Gastrocnemius medialis (tissue), 4 donors: ENCODE measurements at regions not wholly inside any gene's neighbourhood (a gene's known extent, or its start where the extent isn't known, plus 50 kb on each side); places are given as distances from the start of the nearest gene placed in this dataset.

Experiments used
- ATAC-seq, 2 donors: fragments of 150-250 bp; one replicate each; pipeline ENCODE4 v1.9.1; 2016
- DNase-seq, 2 donors: peaks; one replicate each; pipeline ENCODE4 v3.0.0-alpha.2; 2019
- H3K27ac ChIP-seq, 4 donors: fragments of 200-600 bp; sonication (generic); 1 replicate in 1 of 4; 2 replicates in 3 of 4; pipeline ENCODE4 v1.5.1; 2016 to 2018; ENCODE audit warnings: mild to moderate bottlenecking in 2 of 4, moderate library complexity in 1 of 4
- H3K27me3 ChIP-seq, 3 donors: fragments of 200-600 bp; sonication (generic) in 2 of 3; 1 replicate in 1 of 3; 2 replicates in 2 of 3; pipeline versions ENCODE4 v1.5.1 to v1.6.0; 2016 to 2019; ENCODE audit warnings: mild to moderate bottlenecking in 1 of 3, moderate library complexity in 1 of 3
- H3K36me3 ChIP-seq, 2 donors: fragments of 200-600 bp; sonication (generic) in 1 of 2; one replicate each; pipeline ENCODE4 v1.5.1; 2017 to 2018
- H3K4me1 ChIP-seq, 2 donors: fragments of 200-600 bp; sonication (generic) in 1 of 2; one replicate each; pipeline ENCODE4 v1.5.1; 2016 to 2017; ENCODE audit warnings: mild to moderate bottlenecking in 2 of 2
- H3K4me3 ChIP-seq, 4 donors: fragments of 200-600 bp; sonication (generic) in 3 of 4; 1 replicate in 1 of 4; 2 replicates in 3 of 4; pipeline ENCODE4 v1.5.1; 2016 to 2019; ENCODE audit warnings: mild to moderate bottlenecking in 2 of 4
- H3K9me3 ChIP-seq, 3 donors: fragments of 200-600 bp; sonication (generic) in 2 of 3; 1 replicate in 1 of 3; 2 replicates in 2 of 3; pipeline ENCODE4 v1.5.1; 2016 to 2019
- CTCF ChIP-seq, 5 experiments: fragments of 450-650 bp in 3 of 5; fragments of 200-600 bp in 2 of 5; sonication (generic) in 2 of 5; IDR thresholded peaks in 4 of 5; conservative IDR thresholded peaks in 1 of 5; 1 replicate in 4 of 5; 2 replicates in 1 of 5; pipeline ENCODE4 v1.5.1; 2016 to 2019; ENCODE audit warnings: antibody characterized with exemption in 5 of 5, mild to moderate bottlenecking in 3 of 5, moderate library complexity in 3 of 5
- POLR2A ChIP-seq, 2 donors: fragments of 450-650 bp; IDR thresholded peaks; one replicate each; pipeline ENCODE4 v1.6.1; 2017; ENCODE audit warnings: antibody characterized with exemption in 2 of 2, mild to moderate bottlenecking in 2 of 2, moderate library complexity in 2 of 2
- in situ Hi-C, 4 donors: fragments of 200-750 bp; cut with MboI; loops; one replicate each; pipeline versions ENCODE4 v1.15.0 to v1.8.0; 2017; ENCODE audit warnings: low sequenced_read_pairs in 4 of 4
- intact Hi-C: fragments of 100-400 bp; cut with DNase I; formaldehyde crosslinking; loops from one replicate; pipeline ENCODE4 v1.15.1; 2023; ENCODE audit warnings: low total_unique reads

- H3K4me1 ChIP-seq = no peaks in the 10 kb centered on the region
- no peak for TF ChIP-seq POLR2A (IDR thresholded peaks at IDR 0.05)
- no peak for TF ChIP-seq CTCF (IDR thresholded peaks at IDR 0.05 in 4 of 5, conservative IDR thresholded peaks at IDR 0.05 in 1 of 5)
- no peak for ATAC-seq
- intact Hi-C loops (no loop called here), in situ Hi-C loops (no loop called here)
- DNase-seq = no peak
- H3K36me3 ChIP-seq = no peaks in the 10 kb centered on the region
- H3K27me3 ChIP-seq = no peaks in the 10 kb centered on the region
- H3K27ac ChIP-seq = no peak overlapping the region
- no peaks in the 10 kb centered on the region for H3K9me3 ChIP-seq
- no peak overlapping the region for H3K4me3 ChIP-seq
Measured at GRCh38 chr15:92232876-92233275, 160.8 kb upstream of the ST8SIA2 start.

- no peak for TF ChIP-seq POLR2A (IDR thresholded peaks at IDR 0.05)
- no peak for TF ChIP-seq CTCF (IDR thresholded peaks at IDR 0.05 in 4 of 5, conservative IDR thresholded peaks at IDR 0.05 in 1 of 5)
- intact Hi-C loops = no loop called here
- peaks cover 0 to 4% (median 3%) of the 10 kb centered on the region in 3 donors for H3K27me3 ChIP-seq
- in situ Hi-C loops = no loop called here
- no peak overlapping the region for H3K4me3 ChIP-seq
- H3K36me3 ChIP-seq = no peaks in the 10 kb centered on the region
- DNase-seq (no peak), ATAC-seq (no peak)
- peaks cover 0 to 6% (median 0%) of the 10 kb centered on the region in 3 donors for H3K9me3 ChIP-seq
- H3K27ac ChIP-seq = no peak overlapping the region
- no peaks in the 10 kb centered on the region for H3K4me1 ChIP-seq
Measured at GRCh38 chr15:92243227-92243626, 150.5 kb upstream of the ST8SIA2 start.

- no peak overlapping the region for H3K4me3 ChIP-seq
- H3K9me3 ChIP-seq = no peaks in the 10 kb centered on the region
- intact Hi-C loops = no loop called here
- DNase-seq = no peak
- TF ChIP-seq POLR2A (IDR thresholded peaks at IDR 0.05) = no peak
- TF ChIP-seq CTCF (IDR thresholded peaks at IDR 0.05 in 4 of 5, conservative IDR thresholded peaks at IDR 0.05 in 1 of 5) = no peak
- peaks cover 0 to 4% (median 3%) of the 10 kb centered on the region in 3 donors for H3K27me3 ChIP-seq
- no peaks in the 10 kb centered on the region for H3K4me1 ChIP-seq
- in situ Hi-C loops = no loop called here
- ATAC-seq = no peak
- H3K27ac ChIP-seq = no peak overlapping the region
- H3K36me3 ChIP-seq = no peaks in the 10 kb centered on the region
Measured at GRCh38 chr15:92244703-92245102, 149.0 kb upstream of the ST8SIA2 start.

- in situ Hi-C loops = no loop called here
- intact Hi-C loops = no loop called here
- DNase-seq = no peak
- Histone ChIP-seq H3K4me1 (no peaks in the 10 kb centered on the region), H3K36me3 (no peaks in the 10 kb centered on the region), H3K27me3 (peaks cover 0 to 4% (median 3%) of the 10 kb centered on the region in 3 donors), H3K4me3 (no peak overlapping the region), H3K9me3 (no peaks in the 10 kb centered on the region), H3K27ac (no peak overlapping the region)
- no peak for ATAC-seq
- no peak for TF ChIP-seq CTCF (IDR thresholded peaks at IDR 0.05 in 4 of 5, conservative IDR thresholded peaks at IDR 0.05 in 1 of 5)
- TF ChIP-seq POLR2A (IDR thresholded peaks at IDR 0.05) = no peak
Measured at GRCh38 chr15:92247649-92248242, 145.9 kb upstream of the ST8SIA2 start.
